Uterus (tissue), 2 donors: ENCODE measurements at regions not wholly inside any gene's neighbourhood (a gene's known extent, or its start where the extent isn't known, plus 50 kb on each side); places are given as distances from the start of the nearest gene placed in this dataset.

ENCODE experiments used
- CTCF ChIP-seq, 4 experiments: fragments of 200-600 bp in 2 of 4; fragments of 450-650 bp in 2 of 4; sonication (generic) in 2 of 4; IDR thresholded peaks; one replicate each; pipeline ENCODE4 v1.5.1; 2016 to 2019; ENCODE audit warnings: antibody characterized with exemption in 4 of 4, mild to moderate bottlenecking in 2 of 4, moderate library complexity in 1 of 4
- POLR2A ChIP-seq, 2 donors: fragments of 450-650 bp; IDR thresholded peaks; one replicate each; pipeline ENCODE4 v1.6.1; 2016; ENCODE audit warnings: antibody characterized with exemption in 2 of 2, mild to moderate bottlenecking in 1 of 2, moderate library complexity in 1 of 2

DNA sequence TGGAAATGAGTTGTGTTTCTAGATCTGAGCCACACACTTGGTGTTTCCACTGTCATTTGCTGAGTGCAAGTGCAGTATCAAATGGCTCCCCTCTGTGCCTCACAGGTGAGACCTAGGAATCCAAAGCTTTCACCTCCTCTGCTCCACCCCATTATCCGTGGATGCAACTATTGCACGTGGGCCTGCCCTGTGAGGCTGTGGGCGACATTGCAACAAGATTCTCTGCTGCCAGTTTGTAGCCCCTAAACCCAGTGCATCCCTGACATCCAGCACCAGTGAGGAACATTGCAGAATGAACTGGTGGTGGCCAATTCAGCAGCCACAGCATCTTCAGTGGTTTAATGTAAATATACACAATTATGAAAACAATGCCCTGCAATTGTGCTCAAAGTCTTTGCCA is 115.0 kb upstream of the FOXA2 start:
- no peak for TF ChIP-seq CTCF (IDR thresholded peaks at IDR 0.05)
- no peak for TF ChIP-seq POLR2A (IDR thresholded peaks at IDR 0.05)
